IMR-90 (cell line): ENCODE measurements at regions not wholly inside any gene's neighbourhood (a gene's known extent, or its start where the extent isn't known, plus 50 kb on each side); places are given as distances from the start of the nearest gene placed in this dataset.

Experiments used
- ATAC-seq: fragments of 200-7000 bp; cut with Tn5 transposase; 2 replicates; pipeline ENCODE4 v1.9.1; 2020; ENCODE audit warnings: low read depth, mild to moderate bottlenecking, moderate library complexity
- BruUV-seq: library from RNA; stranded (reverse); fragments of 400-500 nt; replicated peaks from 2 replicates; lab custom pipeline; 2021; lab: Mats Ljungman, UMichigan
- CTCF ChIA-PET: fragments of 300-600 bp; formaldehyde crosslinking; extraction: SDS; loops from one replicate; lab custom pipeline; 2021; ENCODE audit warnings: antibody characterized with exemption; lab: Yijun Ruan, JAX
- POLR2A ChIA-PET: fragments of 300-600 bp; sonication (Branson Sonifier 250); formaldehyde crosslinking; loops from one replicate; lab custom pipeline; 2022; ENCODE audit warnings: antibody characterized with exemption; ENCODE audit not compliant: unreplicated experiment; lab: Charles Lee
- DNase-seq: peaks from one replicate; pipeline ENCODE4 v3.0.0; 2013
- H2AFZ ChIP-seq: replicated peaks from 2 replicates; pipeline ENCODE3; 2013; ENCODE audit warnings: low read length, mild to moderate bottlenecking; ENCODE audit not compliant: poor library complexity
- H2AK5ac ChIP-seq: 2 replicates; pipeline ENCODE4 v1.6.1; 2013; ENCODE audit warnings: low read depth, low read length, inconsistent platforms
- H2AK9ac ChIP-seq: replicated peaks from 2 replicates; pipeline ENCODE3; 2013; ENCODE audit warnings: mild to moderate bottlenecking, low read depth, low read length, moderate library complexity; ENCODE audit not compliant: poor library complexity
- H2BK120ac ChIP-seq: 2 replicates; pipeline ENCODE4 v1.6.1; 2013; ENCODE audit warnings: low read depth, low read length, inconsistent platforms
- H2BK15ac ChIP-seq: 3 replicates; pipeline ENCODE4 v1.6.1; 2013; ENCODE audit warnings: low read depth, low read length, inconsistent platforms
- H2BK20ac ChIP-seq: 2 replicates; pipeline ENCODE4 v1.6.1; 2013; ENCODE audit warnings: low read depth, mild to moderate bottlenecking, inconsistent platforms, low read length, moderate library complexity
- H2BK5ac ChIP-seq: 2 replicates; pipeline ENCODE4 v1.6.1; 2013; ENCODE audit warnings: mild to moderate bottlenecking, low read depth, low read length, inconsistent platforms; ENCODE audit not compliant: poor library complexity, severe bottlenecking
- H3K14ac ChIP-seq: replicated peaks from 2 replicates; pipeline ENCODE4 v1.6.1; 2013; ENCODE audit warnings: low read depth, low read length, inconsistent platforms
- H3K18ac ChIP-seq: 2 replicates; pipeline ENCODE4 v1.6.1; 2013; ENCODE audit warnings: low read depth, low read length, control low read depth
- H3K23ac ChIP-seq: 2 replicates; pipeline ENCODE4 v1.6.1; 2013; ENCODE audit warnings: low read depth, low read length, inconsistent platforms
- H3K27ac ChIP-seq: 2 replicates; pipeline ENCODE4 v1.5.1; 2013; ENCODE audit warnings: mild to moderate bottlenecking, control low read depth, low read length; ENCODE audit not compliant: insufficient read depth
- H3K27me3 ChIP-seq: 2 replicates; pipeline ENCODE4 v1.6.1; 2013; ENCODE audit warnings: low read length; ENCODE audit not compliant: control insufficient read depth, insufficient read depth
- H3K36me3 ChIP-seq: 2 replicates; pipeline ENCODE4 v1.6.1; 2013; ENCODE audit warnings: low read length, mixed read lengths; ENCODE audit not compliant: control insufficient read depth, insufficient read depth
- H3K4ac ChIP-seq: 2 replicates; pipeline ENCODE4 v1.6.1; 2013; ENCODE audit warnings: low read depth, low read length, inconsistent platforms
- H3K4me1 ChIP-seq: 2 replicates; pipeline ENCODE4 v1.6.1; 2013; ENCODE audit warnings: low read length, mixed read lengths; ENCODE audit not compliant: control insufficient read depth, insufficient read depth
- H3K4me2 ChIP-seq: 2 replicates; pipeline ENCODE4 v1.6.1; 2013; ENCODE audit warnings: low read depth, mild to moderate bottlenecking, control low read depth, low read length, moderate library complexity
- H3K4me3 ChIP-seq: 2 replicates; pipeline ENCODE4 v1.5.1; 2013; ENCODE audit warnings: low read depth, mild to moderate bottlenecking, control low read depth, low read length, moderate library complexity; ENCODE audit not compliant: insufficient read depth
- H3K56ac ChIP-seq: 2 replicates; pipeline ENCODE4 v1.6.1; 2013; ENCODE audit warnings: low read length, inconsistent platforms; ENCODE audit not compliant: insufficient read depth; ENCODE audit errors: extremely low read depth
- H3K79me1 ChIP-seq, 2 experiments: 2 replicates each; pipeline ENCODE4 v1.6.1; 2013; ENCODE audit warnings: low read length in 2 of 2, inconsistent platforms in 1 of 2, low read depth in 1 of 2
- H3K9ac ChIP-seq: 2 replicates; pipeline ENCODE4 v1.6.1; 2013; ENCODE audit warnings: low read depth, low read length, control low read depth
- H3K9me1 ChIP-seq: 2 replicates; pipeline ENCODE4 v1.6.1; 2013; ENCODE audit warnings: low read length, inconsistent platforms; ENCODE audit not compliant: insufficient read depth
- H3K9me3 ChIP-seq: 2 replicates; pipeline ENCODE4 v1.6.1; 2013; ENCODE audit warnings: low read length; ENCODE audit not compliant: control insufficient read depth, insufficient read depth
- H4K20me1 ChIP-seq: 2 replicates; pipeline ENCODE4 v1.6.1; 2013; ENCODE audit warnings: low read length, inconsistent platforms; ENCODE audit not compliant: insufficient read depth
- H4K5ac ChIP-seq: 2 replicates; pipeline ENCODE4 v1.6.1; 2013; ENCODE audit warnings: mild to moderate bottlenecking, low read depth, low read length, control low read depth
- H4K8ac ChIP-seq, 2 experiments: 2 replicates each; pipeline ENCODE4 v1.6.1; 2013; ENCODE audit warnings: low read depth in 2 of 2, low read length in 2 of 2, control low read depth in 1 of 2, inconsistent platforms in 1 of 2
- H4K91ac ChIP-seq: 2 replicates; pipeline ENCODE4 v1.6.1; 2013; ENCODE audit warnings: low read depth, low read length, inconsistent platforms; ENCODE audit not compliant: insufficient read depth
- CEBPB ChIP-seq: IDR thresholded peaks from 2 replicates; pipeline ENCODE4 v1.6.1; 2012; ENCODE audit warnings: low read depth, low read length, improper control_type of control experiment
- MAFK ChIP-seq: IDR thresholded peaks from 2 replicates; pipeline ENCODE4 v1.6.1; 2012; ENCODE audit warnings: low read depth, low read length, improper control_type of control experiment
- NFE2L2 ChIP-seq: fragments of 150-350 bp; IDR thresholded peaks from 2 replicates; pipeline ENCODE4 v1.6.1; 2016; ENCODE audit warnings: low read depth, mild to moderate bottlenecking, low read length
- WGBS, 2 experiments: methylation state at CpG; one replicate each; pipeline versions ENCODE4 v1.1.5 to v1.1.7; 2013; ENCODE audit warnings: missing lambda C conversion rate in 2 of 2; ENCODE audit not compliant: insufficient read length in 1 of 2; ENCODE audit errors: extremely low coverage in 2 of 2; 5-methylcytosine and 5-hydroxymethylcytosine counted together
- dilution Hi-C: fragments of 300-500 bp; cut with HindIII; formaldehyde crosslinking; loops from one replicate; pipeline ENCODE4 v1.14.3; 2018; ENCODE audit warnings: low sequenced_read_pairs; ENCODE audit not compliant: unreplicated experiment
- in situ Hi-C: fragments of 300-500 bp; cut with MboI; formaldehyde crosslinking; loops from 3 replicates; pipeline ENCODE4 v1.14.3; 2019; ENCODE audit warnings: low sequenced_read_pairs, inconsistent platforms, mixed read lengths
- intact Hi-C: fragments of 100-400 bp; cut with micrococcal nuclease; formaldehyde crosslinking; loops from 2 replicates; pipeline ENCODE4 v1.10.0; 2022

DNA sequence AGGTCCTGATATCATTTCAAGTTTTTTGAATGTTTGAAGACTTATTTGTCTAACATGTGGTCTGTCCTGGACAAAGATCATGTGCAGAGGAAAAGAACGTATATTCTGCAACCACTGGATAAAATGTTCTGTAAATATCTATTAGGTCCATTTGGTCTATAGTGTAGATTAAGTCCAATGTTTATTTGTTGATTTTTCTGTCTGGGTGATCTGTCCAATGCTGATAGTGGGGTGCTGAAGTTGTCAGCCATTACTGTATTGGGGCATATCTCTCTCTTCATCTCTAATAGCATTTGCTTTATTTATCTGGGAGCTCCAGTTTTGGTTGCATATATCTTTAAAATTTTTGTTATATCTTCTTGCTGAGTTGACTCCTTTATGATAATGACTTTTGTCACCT lies 258.4 kb upstream of the CITED2 start:
- in situ Hi-C loops (no loop called here), dilution Hi-C loops (no loop called here), intact Hi-C loops (no loop called here)
- Histone ChIP-seq H3K4me1 (no peaks in the 10 kb centered on the region), H2BK5ac (no peak overlapping the region), H2AK9ac (no peak overlapping the region), H2BK15ac (no peak overlapping the region), H3K79me1 (no peaks in the 10 kb centered on the region), H3K9me1 (no peaks in the 10 kb centered on the region), H4K91ac (no peak overlapping the region), H3K27ac (no peak overlapping the region), H3K9ac (no peak overlapping the region), H3K36me3 (no peaks in the 10 kb centered on the region), H2BK120ac (no peak overlapping the region), H2AFZ (no peak overlapping the region), H3K56ac (no peak overlapping the region), H3K23ac (no peak overlapping the region), H2BK20ac (no peak overlapping the region), H4K8ac (no peak overlapping the region), H3K4ac (no peak overlapping the region), H3K14ac (no peak overlapping the region), H4K20me1 (no peaks in the 10 kb centered on the region), H4K5ac (no peak overlapping the region), H3K4me3 (no peak overlapping the region), H3K9me3 (no peaks in the 10 kb centered on the region), H3K4me2 (no peak overlapping the region), H3K27me3 (no peaks in the 10 kb centered on the region), H2AK5ac (no peak overlapping the region), H3K18ac (no peak overlapping the region)
- ChIA-PET CTCF (interaction anchor here (0.6 to 0.7 kb wide), 2 partner anchors 24 to 31 kb away, joined by 3 read pairs; no protein-coding TSS in a partner anchor), POLR2A (no interaction called here)
- no peak for DNase-seq
- ATAC-seq, result no peak
- BruUV-seq, result no TSS peak
- WGBS, 2 experiments, result no CpG with 5 or more reads among the region's 1 CpG
- no peak for TF ChIP-seq NFE2L2
- TF ChIP-seq MAFK, result no peak
- TF ChIP-seq CEBPB, result no peak
